C4-2B (cell line): ENCODE measurements at regions not wholly inside any gene's neighbourhood (a gene's known extent, or its start where the extent isn't known, plus 50 kb on each side); places are given as distances from the start of the nearest gene placed in this dataset.

Source experiments
- ZFX ChIP-seq: fragments of 450-650 bp; IDR thresholded peaks from 2 replicates; pipeline ENCODE4 v1.6.1; 2017
- TF ChIP-seq, protein P1 (sequence below): fragments of 450-650 bp; conservative IDR thresholded peaks from 2 replicates; pipeline ENCODE4 v1.5.1; 2017; ENCODE audit warnings: mild to moderate bottlenecking

DNA sequence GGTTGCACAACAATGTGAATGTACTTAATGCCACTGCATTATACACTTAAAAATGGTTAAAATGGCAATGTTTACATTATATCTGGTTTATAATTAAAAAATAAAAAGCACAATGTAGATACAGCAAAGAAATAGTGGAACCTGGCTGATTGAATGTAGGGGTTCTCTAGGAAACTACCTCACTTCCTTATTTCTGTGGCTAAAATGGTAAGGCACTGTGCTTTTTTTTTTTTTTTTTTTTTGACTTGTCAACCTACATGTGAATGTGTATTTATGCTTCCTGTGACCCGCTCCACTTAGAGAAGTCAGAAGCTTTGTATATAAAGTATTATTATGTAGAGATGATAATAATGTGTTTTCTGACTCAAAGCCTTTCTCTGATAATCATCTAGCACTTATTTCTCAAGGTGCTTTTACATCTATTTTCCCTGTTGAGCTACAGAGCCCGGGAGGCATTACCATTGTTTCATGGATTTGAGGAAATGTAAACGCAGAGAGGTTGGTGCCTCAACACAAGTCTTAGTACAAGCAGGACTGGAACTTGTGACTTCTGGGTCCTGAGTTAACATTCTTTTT is 55.0 kb downstream of the SOX4 start:
- TF ChIP-seq, protein P1, sequence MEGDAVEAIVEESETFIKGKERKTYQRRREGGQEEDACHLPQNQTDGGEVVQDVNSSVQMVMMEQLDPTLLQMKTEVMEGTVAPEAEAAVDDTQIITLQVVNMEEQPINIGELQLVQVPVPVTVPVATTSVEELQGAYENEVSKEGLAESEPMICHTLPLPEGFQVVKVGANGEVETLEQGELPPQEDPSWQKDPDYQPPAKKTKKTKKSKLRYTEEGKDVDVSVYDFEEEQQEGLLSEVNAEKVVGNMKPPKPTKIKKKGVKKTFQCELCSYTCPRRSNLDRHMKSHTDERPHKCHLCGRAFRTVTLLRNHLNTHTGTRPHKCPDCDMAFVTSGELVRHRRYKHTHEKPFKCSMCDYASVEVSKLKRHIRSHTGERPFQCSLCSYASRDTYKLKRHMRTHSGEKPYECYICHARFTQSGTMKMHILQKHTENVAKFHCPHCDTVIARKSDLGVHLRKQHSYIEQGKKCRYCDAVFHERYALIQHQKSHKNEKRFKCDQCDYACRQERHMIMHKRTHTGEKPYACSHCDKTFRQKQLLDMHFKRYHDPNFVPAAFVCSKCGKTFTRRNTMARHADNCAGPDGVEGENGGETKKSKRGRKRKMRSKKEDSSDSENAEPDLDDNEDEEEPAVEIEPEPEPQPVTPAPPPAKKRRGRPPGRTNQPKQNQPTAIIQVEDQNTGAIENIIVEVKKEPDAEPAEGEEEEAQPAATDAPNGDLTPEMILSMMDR = no peak
- TF ChIP-seq ZFX = no peak
